ENCODE measurements at regions not wholly inside any gene's neighbourhood (a gene's known extent, or its start where the extent isn't known, plus 50 kb on each side); places are given as distances from the start of the nearest gene placed in this dataset.

- TF ChIP-seq, protein P1, sequence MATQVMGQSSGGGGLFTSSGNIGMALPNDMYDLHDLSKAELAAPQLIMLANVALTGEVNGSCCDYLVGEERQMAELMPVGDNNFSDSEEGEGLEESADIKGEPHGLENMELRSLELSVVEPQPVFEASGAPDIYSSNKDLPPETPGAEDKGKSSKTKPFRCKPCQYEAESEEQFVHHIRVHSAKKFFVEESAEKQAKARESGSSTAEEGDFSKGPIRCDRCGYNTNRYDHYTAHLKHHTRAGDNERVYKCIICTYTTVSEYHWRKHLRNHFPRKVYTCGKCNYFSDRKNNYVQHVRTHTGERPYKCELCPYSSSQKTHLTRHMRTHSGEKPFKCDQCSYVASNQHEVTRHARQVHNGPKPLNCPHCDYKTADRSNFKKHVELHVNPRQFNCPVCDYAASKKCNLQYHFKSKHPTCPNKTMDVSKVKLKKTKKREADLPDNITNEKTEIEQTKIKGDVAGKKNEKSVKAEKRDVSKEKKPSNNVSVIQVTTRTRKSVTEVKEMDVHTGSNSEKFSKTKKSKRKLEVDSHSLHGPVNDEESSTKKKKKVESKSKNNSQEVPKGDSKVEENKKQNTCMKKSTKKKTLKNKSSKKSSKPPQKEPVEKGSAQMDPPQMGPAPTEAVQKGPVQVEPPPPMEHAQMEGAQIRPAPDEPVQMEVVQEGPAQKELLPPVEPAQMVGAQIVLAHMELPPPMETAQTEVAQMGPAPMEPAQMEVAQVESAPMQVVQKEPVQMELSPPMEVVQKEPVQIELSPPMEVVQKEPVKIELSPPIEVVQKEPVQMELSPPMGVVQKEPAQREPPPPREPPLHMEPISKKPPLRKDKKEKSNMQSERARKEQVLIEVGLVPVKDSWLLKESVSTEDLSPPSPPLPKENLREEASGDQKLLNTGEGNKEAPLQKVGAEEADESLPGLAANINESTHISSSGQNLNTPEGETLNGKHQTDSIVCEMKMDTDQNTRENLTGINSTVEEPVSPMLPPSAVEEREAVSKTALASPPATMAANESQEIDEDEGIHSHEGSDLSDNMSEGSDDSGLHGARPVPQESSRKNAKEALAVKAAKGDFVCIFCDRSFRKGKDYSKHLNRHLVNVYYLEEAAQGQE (IDR thresholded peaks at IDR 0.05; ENCODE audit: insufficient read depth in 1 of 2, low read depth in 2 of 2, low read length in 2 of 2), result no peak
- no peak for TF ChIP-seq FOXP2 (optimal IDR thresholded peaks at IDR 0.05; ENCODE audit: borderline replicate concordance, extremely low read depth, extremely low read length, insufficient read depth)
- TF ChIP-seq TAF1 (IDR thresholded peaks at IDR 0.05; ENCODE audit: borderline replicate concordance, insufficient read depth, low read length), result no peak
- no peak for TF ChIP-seq SIN3A (IDR thresholded peaks at IDR 0.05; ENCODE audit: borderline replicate concordance, insufficient read depth, low read length)
- no peak for TF ChIP-seq POLR2AphosphoS5 (IDR thresholded peaks at IDR 0.05; ENCODE audit: low read depth, low read length)
Measured at GRCh38 chr4:12562021-12562420, 922.1 kb downstream of the RAB28 start.

DNA sequence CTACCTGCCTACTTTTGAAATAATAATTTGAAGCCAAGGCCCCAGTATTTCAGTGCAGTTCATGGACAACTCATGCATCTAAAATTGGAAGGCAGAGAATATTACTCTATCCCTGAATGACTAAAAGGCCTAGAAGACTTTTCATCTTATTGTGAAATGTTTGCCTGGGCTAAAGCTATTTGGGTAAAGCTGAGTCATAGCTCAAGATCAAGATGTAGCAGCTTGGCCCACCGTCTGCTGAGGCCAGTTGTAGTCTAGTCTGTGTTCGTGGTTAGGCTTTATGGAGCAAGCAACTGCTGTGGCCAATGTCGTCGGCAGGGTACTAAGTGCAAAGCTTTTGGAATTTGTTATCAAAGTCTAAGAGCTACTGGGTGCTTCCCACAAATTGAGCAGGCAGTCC, 929.1 kb downstream of the RAB28 start:
- TF ChIP-seq POLR2AphosphoS5 (IDR thresholded peaks at IDR 0.05; ENCODE audit: low read depth, low read length) (no peak), FOXP2 (optimal IDR thresholded peaks at IDR 0.05; ENCODE audit: borderline replicate concordance, extremely low read depth, extremely low read length, insufficient read depth) (no peak), SIN3A (IDR thresholded peaks at IDR 0.05; ENCODE audit: borderline replicate concordance, insufficient read depth, low read length) (no peak), TAF1 (IDR thresholded peaks at IDR 0.05; ENCODE audit: borderline replicate concordance, insufficient read depth, low read length) (no peak)
- TF ChIP-seq, protein P1 (IDR thresholded peaks at IDR 0.05; ENCODE audit: insufficient read depth in 1 of 2, low read depth in 2 of 2, low read length in 2 of 2), result no peak

DNA sequence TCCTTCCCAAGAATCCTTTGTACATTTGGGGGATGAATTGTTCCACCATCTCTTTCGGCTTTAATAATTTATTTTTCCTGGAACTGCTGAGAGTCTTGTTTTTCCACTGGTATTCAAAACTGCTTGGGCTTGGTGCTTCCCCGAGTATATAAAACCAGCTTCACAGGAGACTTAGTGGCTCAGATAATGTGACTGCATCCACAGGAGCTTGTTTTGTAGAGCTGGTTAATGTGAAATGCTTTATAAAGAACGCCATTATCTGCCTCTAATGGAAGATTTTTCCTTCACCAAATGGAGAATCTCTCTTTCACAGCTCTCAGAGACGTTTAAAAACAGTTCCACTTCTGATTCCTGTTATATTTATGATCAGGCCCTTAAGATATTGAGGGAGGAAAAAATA, 935.5 kb downstream of the RAB28 start:
- TF ChIP-seq, protein P1 (IDR thresholded peaks at IDR 0.05; ENCODE audit: insufficient read depth in 1 of 2, low read depth in 2 of 2, low read length in 2 of 2), result no peak
- TF ChIP-seq POLR2AphosphoS5 (IDR thresholded peaks at IDR 0.05; ENCODE audit: low read depth, low read length), result no peak
- no peak for TF ChIP-seq TAF1 (IDR thresholded peaks at IDR 0.05; ENCODE audit: borderline replicate concordance, insufficient read depth, low read length)
- TF ChIP-seq SIN3A (IDR thresholded peaks at IDR 0.05; ENCODE audit: borderline replicate concordance, insufficient read depth, low read length), result no peak
- TF ChIP-seq FOXP2 (optimal IDR thresholded peaks at IDR 0.05; ENCODE audit: borderline replicate concordance, extremely low read depth, extremely low read length, insufficient read depth), result no peak

- TF ChIP-seq POLR2AphosphoS5 (IDR thresholded peaks at IDR 0.05; ENCODE audit: low read depth, low read length) (no peak), FOXP2 (optimal IDR thresholded peaks at IDR 0.05; ENCODE audit: borderline replicate concordance, extremely low read depth, extremely low read length, insufficient read depth) (no peak), TAF1 (IDR thresholded peaks at IDR 0.05; ENCODE audit: borderline replicate concordance, insufficient read depth, low read length) (no peak)
Measured at GRCh38 chr4:12545812-12546211, 938.3 kb downstream of the RAB28 start.

- TF ChIP-seq SIN3A (IDR thresholded peaks at IDR 0.05; ENCODE audit: borderline replicate concordance, insufficient read depth, low read length), result no peak
- TF ChIP-seq POLR2AphosphoS5 (IDR thresholded peaks at IDR 0.05; ENCODE audit: low read depth, low read length), result no peak
- TF ChIP-seq, protein P1 (IDR thresholded peaks at IDR 0.05; ENCODE audit: insufficient read depth in 1 of 2, low read depth in 2 of 2, low read length in 2 of 2), result no peak
- no peak for TF ChIP-seq TAF1 (IDR thresholded peaks at IDR 0.05; ENCODE audit: borderline replicate concordance, insufficient read depth, low read length)
- TF ChIP-seq FOXP2 (optimal IDR thresholded peaks at IDR 0.05; ENCODE audit: borderline replicate concordance, extremely low read depth, extremely low read length, insufficient read depth), result no peak
Measured at GRCh38 chr4:12538162-12538561, 946.0 kb downstream of the RAB28 start.
